ENCODE measurements at regions not wholly inside any gene's neighbourhood (a gene's known extent, or its start where the extent isn't known, plus 50 kb on each side); places are given as distances from the start of the nearest gene placed in this dataset.

DNA sequence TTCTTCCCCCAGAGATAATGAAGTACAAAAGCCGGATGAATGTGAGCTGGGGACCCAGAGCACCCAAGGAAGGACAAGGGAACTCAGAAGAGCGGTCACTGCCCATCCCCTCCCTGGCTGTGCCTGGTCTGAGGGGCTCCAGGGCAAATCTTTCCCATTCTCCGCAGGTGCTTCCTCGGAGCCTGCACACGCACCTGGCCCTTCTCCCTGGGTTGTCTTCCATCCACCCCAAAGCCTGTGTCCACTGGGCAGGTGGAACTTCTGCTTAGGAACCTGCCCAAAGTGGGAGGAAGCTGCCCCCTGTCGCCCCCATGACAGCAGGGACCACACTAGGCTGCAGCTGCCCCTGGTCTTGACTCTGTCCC lies 121.0 kb upstream of the FGF3 start:
- H3K4me3 ChIP-seq (ENCODE audit: low read depth, low read length), result no peak overlapping the region
- TF ChIP-seq, protein P1, sequence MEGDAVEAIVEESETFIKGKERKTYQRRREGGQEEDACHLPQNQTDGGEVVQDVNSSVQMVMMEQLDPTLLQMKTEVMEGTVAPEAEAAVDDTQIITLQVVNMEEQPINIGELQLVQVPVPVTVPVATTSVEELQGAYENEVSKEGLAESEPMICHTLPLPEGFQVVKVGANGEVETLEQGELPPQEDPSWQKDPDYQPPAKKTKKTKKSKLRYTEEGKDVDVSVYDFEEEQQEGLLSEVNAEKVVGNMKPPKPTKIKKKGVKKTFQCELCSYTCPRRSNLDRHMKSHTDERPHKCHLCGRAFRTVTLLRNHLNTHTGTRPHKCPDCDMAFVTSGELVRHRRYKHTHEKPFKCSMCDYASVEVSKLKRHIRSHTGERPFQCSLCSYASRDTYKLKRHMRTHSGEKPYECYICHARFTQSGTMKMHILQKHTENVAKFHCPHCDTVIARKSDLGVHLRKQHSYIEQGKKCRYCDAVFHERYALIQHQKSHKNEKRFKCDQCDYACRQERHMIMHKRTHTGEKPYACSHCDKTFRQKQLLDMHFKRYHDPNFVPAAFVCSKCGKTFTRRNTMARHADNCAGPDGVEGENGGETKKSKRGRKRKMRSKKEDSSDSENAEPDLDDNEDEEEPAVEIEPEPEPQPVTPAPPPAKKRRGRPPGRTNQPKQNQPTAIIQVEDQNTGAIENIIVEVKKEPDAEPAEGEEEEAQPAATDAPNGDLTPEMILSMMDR (IDR thresholded peaks at IDR 0.05; ENCODE audit: borderline replicate concordance, insufficient read depth, low read depth, low read length), result no peak

DNA sequence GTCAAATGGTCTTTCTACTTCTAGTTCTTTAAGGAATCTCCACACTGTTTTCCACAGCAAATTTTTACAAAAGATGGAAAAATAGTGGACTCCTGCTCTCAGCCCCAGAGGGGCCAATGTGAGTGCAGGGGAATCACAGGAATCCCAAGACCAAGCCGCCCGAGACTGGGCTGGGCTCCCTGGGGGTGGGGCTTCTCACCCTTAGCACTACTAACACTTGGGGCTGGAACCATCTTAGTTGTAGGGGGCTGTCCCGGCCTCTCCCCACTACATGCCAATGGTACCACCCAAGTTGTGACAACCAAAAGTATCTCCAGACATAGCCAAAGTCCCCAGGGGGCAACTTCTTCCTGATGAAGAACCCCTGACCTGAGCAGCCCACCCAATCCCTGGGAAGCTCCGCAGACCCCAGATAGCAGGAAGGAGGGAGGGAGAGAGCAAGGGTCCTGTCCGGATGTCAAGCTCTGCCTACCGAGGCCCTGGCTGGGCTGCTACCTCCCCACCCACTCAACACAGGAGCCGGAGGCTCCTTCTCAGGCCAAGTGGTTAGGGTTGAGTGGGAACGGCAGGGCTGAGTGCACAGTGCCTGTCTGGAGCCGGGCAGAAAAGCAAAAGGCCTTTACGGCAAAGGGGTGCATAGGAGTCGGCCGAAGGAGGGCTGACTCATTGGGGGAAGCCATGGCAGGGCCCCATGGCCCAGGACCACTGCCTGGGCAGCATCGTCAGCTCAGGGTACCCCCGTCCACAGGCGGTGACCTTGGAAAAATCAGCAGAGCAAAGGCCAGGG lies 122.5 kb upstream of the FGF3 start:
- TF ChIP-seq, protein P1 (IDR thresholded peaks at IDR 0.05; ENCODE audit: borderline replicate concordance, insufficient read depth, low read depth, low read length), result no peak
- H3K4me3 ChIP-seq (ENCODE audit: low read depth, low read length), result no peak overlapping the region

DNA sequence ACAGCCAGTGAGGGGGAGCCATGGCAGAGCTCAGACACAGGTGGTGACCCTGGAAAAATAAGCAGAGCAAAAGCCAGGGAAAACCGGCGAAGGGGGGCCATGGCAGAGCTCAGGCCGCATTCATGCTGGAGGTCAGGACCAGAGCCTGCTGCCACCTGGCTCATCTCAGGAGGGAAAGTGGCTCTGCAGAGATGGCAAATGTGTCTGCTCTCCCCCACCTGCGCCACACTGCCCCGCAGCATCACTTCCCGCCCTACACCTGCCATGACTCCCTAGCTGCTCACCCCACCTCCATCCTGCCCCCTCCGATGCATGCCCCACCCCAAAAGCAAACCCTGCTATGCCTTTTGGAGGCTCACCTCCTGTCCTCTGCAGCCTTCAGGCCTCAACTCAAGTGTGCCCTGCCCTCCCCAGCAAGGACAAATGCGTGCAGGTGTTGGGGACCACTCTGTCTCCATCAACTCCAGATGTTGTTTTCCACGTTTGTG lies 123.2 kb upstream of the FGF3 start:
- TF ChIP-seq, protein P1 (IDR thresholded peaks at IDR 0.05; ENCODE audit: borderline replicate concordance, insufficient read depth, low read depth, low read length), result no peak
- H3K4me3 ChIP-seq (ENCODE audit: low read depth, low read length), result no peak overlapping the region

DNA sequence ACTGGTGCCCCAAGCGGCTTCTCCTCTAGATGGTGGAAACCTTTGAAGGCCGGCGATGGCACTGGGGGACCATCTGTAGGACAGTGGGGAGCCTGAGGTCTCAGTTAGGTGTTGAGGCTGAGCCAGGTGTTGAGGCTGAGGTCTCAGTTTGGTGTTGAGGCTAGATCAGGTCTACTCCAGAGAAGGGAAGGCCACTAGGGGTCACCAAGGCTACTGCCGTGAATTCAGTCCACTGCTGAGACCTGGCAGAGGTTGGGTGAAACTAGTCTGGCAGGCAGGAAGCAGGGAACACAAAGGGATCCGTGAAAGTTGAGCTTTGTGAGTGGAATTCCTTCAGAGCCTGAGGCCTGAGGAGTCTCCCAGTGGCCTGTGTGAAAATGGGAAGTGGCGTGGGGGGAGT lies 123.8 kb upstream of the FGF3 start:
- H3K4me3 ChIP-seq (ENCODE audit: low read depth, low read length), result no peak overlapping the region
- TF ChIP-seq, protein P1 (IDR thresholded peaks at IDR 0.05; ENCODE audit: borderline replicate concordance, insufficient read depth, low read depth, low read length), result 0 out of 2 replicates have a peak, but pooled peaks have one; percentile 5

DNA sequence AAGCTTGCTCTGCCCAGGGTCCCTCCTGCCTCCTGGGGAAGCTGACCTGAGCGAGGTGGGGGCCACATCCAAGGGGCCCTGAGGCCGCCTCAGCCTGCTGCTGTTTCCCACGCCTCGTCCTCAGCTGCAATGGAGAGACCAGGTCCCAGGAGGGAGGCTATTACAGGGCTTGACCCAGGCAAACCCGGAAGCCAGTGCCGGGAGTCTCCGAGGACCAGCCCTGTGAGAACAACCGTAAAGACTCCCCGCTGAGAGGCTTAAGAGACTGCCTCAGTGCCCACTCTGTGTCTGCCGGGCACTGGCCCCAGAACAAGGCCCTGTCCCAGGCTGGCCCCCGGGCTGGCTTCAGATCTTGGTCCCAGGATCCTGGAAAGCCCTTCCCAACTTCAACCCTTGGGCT lies 124.3 kb upstream of the FGF3 start:
- H3K4me3 ChIP-seq (ENCODE audit: low read depth, low read length), result no peak overlapping the region
- TF ChIP-seq, protein P1 (IDR thresholded peaks at IDR 0.05; ENCODE audit: borderline replicate concordance, insufficient read depth, low read depth, low read length), result no peak

DNA sequence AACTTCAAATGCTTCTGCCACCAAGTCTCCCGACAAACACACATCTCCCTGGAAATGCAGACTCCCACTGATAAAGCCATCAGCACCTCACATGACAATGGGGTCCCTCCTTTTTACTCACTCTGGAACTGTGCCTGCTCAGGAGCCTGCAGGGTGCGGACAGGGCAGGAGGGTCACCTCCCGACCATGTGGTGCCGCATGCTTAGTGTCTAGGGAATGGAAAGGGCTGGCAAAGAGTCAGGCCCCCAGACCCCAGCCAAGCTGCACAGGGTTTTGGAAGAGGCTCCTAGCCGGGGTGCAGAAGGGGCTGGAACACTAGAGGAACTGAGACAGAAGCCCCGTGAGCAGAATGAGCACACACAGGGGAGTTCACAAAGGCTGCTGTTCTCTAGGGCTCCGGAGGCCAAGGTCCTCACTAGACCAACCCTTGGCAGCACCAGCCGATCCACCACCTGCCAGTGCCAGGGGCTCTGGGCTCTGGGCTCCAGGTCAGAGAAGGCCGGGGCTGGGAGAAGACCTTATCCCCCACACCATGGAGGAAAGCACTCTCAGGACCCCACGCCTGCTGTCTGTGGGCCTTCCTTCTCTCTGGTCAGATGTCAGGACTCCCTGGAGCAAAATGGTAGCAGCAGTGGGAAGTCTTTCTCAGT lies 125.1 kb upstream of the FGF3 start:
- TF ChIP-seq, protein P1 (IDR thresholded peaks at IDR 0.05; ENCODE audit: borderline replicate concordance, insufficient read depth, low read depth, low read length), result no peak
- no peak overlapping the region for H3K4me3 ChIP-seq (ENCODE audit: low read depth, low read length)

DNA sequence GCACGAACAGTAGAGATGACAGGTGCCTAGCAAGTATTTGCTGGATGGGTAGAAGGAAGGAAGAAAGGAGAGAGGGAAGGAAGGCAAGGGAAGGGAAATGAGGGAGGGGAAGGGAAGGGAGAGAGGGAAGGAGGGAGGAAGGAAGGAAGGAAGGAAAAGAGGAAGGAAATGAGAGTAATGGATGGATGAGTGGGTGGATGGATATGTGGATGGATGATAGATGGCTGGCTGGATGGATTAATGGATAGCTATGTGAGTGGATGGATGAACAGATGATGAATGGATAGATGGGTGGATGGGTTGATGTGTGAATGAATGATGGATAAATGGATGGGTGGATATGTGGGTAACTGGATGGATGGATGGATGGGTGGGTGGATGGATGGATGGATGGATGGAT lies 125.9 kb upstream of the FGF3 start:
- TF ChIP-seq, protein P1 (IDR thresholded peaks at IDR 0.05; ENCODE audit: borderline replicate concordance, insufficient read depth, low read depth, low read length), result no peak

More for the DNA sequence above, 125.9 kb upstream of the FGF3 start:
- H3K4me3 ChIP-seq (ENCODE audit: low read depth, low read length), result no peak overlapping the region
